Ovary (tissue), 3 donors: ENCODE measurements at regions not wholly inside any gene's neighbourhood (a gene's known extent, or its start where the extent isn't known, plus 50 kb on each side); places are given as distances from the start of the nearest gene placed in this dataset.

Source experiments
- CTCF ChIP-seq, 3 donors: fragments of 450-650 bp in 2 of 3; fragments of 200-600 bp in 1 of 3; IDR thresholded peaks; one replicate each; pipeline versions ENCODE4 v1.5.1 to v1.8.0; 2016 to 2022; ENCODE audit warnings: antibody characterized with exemption in 3 of 3, mild to moderate bottlenecking in 1 of 3
- EP300 ChIP-seq: sonication (generic); formaldehyde crosslinking; IDR thresholded peaks from one replicate; pipeline ENCODE4 v1.6.1; 2017; ENCODE audit warnings: antibody characterized with exemption
- POLR2A ChIP-seq: fragments of 450-650 bp; IDR thresholded peaks from one replicate; pipeline ENCODE4 v1.6.1; 2017; ENCODE audit warnings: antibody characterized with exemption, mild to moderate bottlenecking, moderate library complexity
- donor health status: DM: no; HTN: no; CAD: no.

DNA sequence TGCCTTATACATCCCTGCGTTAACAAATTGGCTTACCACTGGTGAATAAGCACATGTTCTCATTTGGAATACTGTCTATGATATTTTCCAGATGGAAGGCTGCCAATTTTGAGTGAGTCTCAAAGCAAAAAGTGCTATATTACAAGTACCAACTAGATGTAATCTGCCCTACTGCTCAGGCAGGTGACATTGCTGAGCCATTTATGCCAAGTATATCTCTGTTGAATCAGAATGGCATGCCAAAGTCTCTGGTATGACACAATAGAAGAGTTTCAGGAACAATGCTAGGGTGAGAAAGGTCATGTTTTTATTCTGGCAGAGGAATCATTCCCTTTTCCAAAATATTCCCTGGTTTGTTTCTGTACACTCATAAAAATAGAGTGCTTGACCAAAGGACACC, 356.5 kb downstream of the CDH9 start:
- no peak for TF ChIP-seq CTCF (IDR thresholded peaks at IDR 0.05)
- TF ChIP-seq EP300: no peak
- no peak for TF ChIP-seq POLR2A
